KMS-11 (cell line): ENCODE measurements at regions not wholly inside any gene's neighbourhood (a gene's known extent, or its start where the extent isn't known, plus 50 kb on each side); places are given as distances from the start of the nearest gene placed in this dataset.

Source experiments
- H2AFZ ChIP-seq: fragments of 200-600 bp; sonication (generic); 2 replicates; pipeline ENCODE4 v1.6.1; 2016; ENCODE audit warnings: antibody characterized with exemption, mixed run types, low read depth
- H3K27ac ChIP-seq: fragments of 200-600 bp; sonication (generic); 2 replicates; pipeline ENCODE4 v1.6.1; 2016; ENCODE audit warnings: mild to moderate bottlenecking, mixed run types
- H3K27me3 ChIP-seq: fragments of 200-600 bp; sonication (generic); 2 replicates; pipeline ENCODE4 v1.6.1; 2017; ENCODE audit warnings: mild to moderate bottlenecking, low read depth, mixed run types, moderate library complexity; ENCODE audit not compliant: insufficient read depth
- H3K36me3 ChIP-seq: fragments of 200-600 bp; sonication (generic); 2 replicates; pipeline ENCODE4 v1.6.1; 2017; ENCODE audit warnings: mild to moderate bottlenecking, mixed run types; ENCODE audit not compliant: insufficient read depth
- H3K4me1 ChIP-seq: fragments of 200-600 bp; sonication (generic); 2 replicates; pipeline ENCODE4 v1.6.1; 2016; ENCODE audit warnings: mild to moderate bottlenecking, low read depth, mixed run types; ENCODE audit not compliant: poor library complexity, severe bottlenecking
- H3K4me2 ChIP-seq: fragments of 200-600 bp; sonication (generic); 2 replicates; pipeline ENCODE4 v1.7.0; 2016; ENCODE audit warnings: mild to moderate bottlenecking, mixed run types
- H3K4me3 ChIP-seq: fragments of 200-600 bp; sonication (generic); IDR thresholded peaks from 2 replicates; pipeline ENCODE4 v1.6.1; 2017; ENCODE audit warnings: low read depth, low read length, mixed read lengths; ENCODE audit not compliant: insufficient read depth
- H3K79me2 ChIP-seq: fragments of 200-600 bp; sonication (generic); 2 replicates; pipeline ENCODE4 v1.6.1; 2016; ENCODE audit warnings: low read depth, mixed run types; ENCODE audit not compliant: insufficient read depth
- H3K9ac ChIP-seq: fragments of 200-600 bp; sonication (generic); 2 replicates; pipeline ENCODE4 v1.6.1; 2016; ENCODE audit warnings: mild to moderate bottlenecking, mixed run types
- H4K20me1 ChIP-seq: fragments of 200-600 bp; sonication (generic); 2 replicates; pipeline ENCODE4 v1.6.1; 2016; ENCODE audit warnings: mild to moderate bottlenecking, mixed run types; ENCODE audit not compliant: insufficient read depth
- TF ChIP-seq, protein P1 (sequence below): fragments of 200-600 bp; sonication (generic); conservative IDR thresholded peaks from 2 replicates; pipeline ENCODE4 v1.6.1; 2017; ENCODE audit warnings: low read depth, mild to moderate bottlenecking, antibody characterized with exemption, low read length, moderate library complexity, mixed read lengths

- H3K27me3 ChIP-seq = no peaks in the 10 kb centered on the region
- peaks cover 14% of the 10 kb centered on the region for H3K4me1 ChIP-seq
- H3K36me3 ChIP-seq = no peaks in the 10 kb centered on the region
- H2AFZ ChIP-seq = no peak overlapping the region
- TF ChIP-seq, protein P1, sequence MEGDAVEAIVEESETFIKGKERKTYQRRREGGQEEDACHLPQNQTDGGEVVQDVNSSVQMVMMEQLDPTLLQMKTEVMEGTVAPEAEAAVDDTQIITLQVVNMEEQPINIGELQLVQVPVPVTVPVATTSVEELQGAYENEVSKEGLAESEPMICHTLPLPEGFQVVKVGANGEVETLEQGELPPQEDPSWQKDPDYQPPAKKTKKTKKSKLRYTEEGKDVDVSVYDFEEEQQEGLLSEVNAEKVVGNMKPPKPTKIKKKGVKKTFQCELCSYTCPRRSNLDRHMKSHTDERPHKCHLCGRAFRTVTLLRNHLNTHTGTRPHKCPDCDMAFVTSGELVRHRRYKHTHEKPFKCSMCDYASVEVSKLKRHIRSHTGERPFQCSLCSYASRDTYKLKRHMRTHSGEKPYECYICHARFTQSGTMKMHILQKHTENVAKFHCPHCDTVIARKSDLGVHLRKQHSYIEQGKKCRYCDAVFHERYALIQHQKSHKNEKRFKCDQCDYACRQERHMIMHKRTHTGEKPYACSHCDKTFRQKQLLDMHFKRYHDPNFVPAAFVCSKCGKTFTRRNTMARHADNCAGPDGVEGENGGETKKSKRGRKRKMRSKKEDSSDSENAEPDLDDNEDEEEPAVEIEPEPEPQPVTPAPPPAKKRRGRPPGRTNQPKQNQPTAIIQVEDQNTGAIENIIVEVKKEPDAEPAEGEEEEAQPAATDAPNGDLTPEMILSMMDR = no peak
- no peak overlapping the region for H3K9ac ChIP-seq
- H3K79me2 ChIP-seq = no peaks in the 10 kb centered on the region
- no peak overlapping the region for H3K4me2 ChIP-seq
- H3K4me3 ChIP-seq = no peak overlapping the region
- no peak overlapping the region for H3K27ac ChIP-seq
- no peaks in the 10 kb centered on the region for H4K20me1 ChIP-seq
Measured at GRCh38 chr3:95351158-95351557, 1288.3 kb downstream of the NSUN3 start.

GRCh38 chr3:95352471-95352870 lies 1289.6 kb downstream of the NSUN3 start:
- H3K36me3 ChIP-seq = no peaks in the 10 kb centered on the region
- no peaks in the 10 kb centered on the region for H3K27me3 ChIP-seq
- H4K20me1 ChIP-seq = no peaks in the 10 kb centered on the region
- H3K4me3 ChIP-seq = no peak overlapping the region
- H3K4me2 ChIP-seq = no peak overlapping the region
- H2AFZ ChIP-seq = no peak overlapping the region
- peaks cover 14% of the 10 kb centered on the region for H3K4me1 ChIP-seq
- TF ChIP-seq, protein P1 = no peak
- H3K79me2 ChIP-seq = no peaks in the 10 kb centered on the region
- no peak overlapping the region for H3K27ac ChIP-seq
- H3K9ac ChIP-seq = no peak overlapping the region

GRCh38 chr3:95354489-95354888 lies 1291.6 kb downstream of the NSUN3 start:
- H3K27ac ChIP-seq = no peak overlapping the region

GRCh38 chr3:95356764-95357501 lies 1294.1 kb downstream of the NSUN3 start:
- no peak overlapping the region for H3K4me2 ChIP-seq
- H3K27me3 ChIP-seq = no peaks in the 10 kb centered on the region
- H3K4me3 ChIP-seq = no peak overlapping the region
- peaks cover 3% of the 10 kb centered on the region for H3K4me1 ChIP-seq
- H3K9ac ChIP-seq = no peak overlapping the region
- H2AFZ ChIP-seq = no peak overlapping the region
- no peak overlapping the region for H3K27ac ChIP-seq
- no peaks in the 10 kb centered on the region for H3K79me2 ChIP-seq
- H3K36me3 ChIP-seq = no peaks in the 10 kb centered on the region
- TF ChIP-seq, protein P1 = no peak
- no peaks in the 10 kb centered on the region for H4K20me1 ChIP-seq

More at GRCh38 chr3:95354489-95354888, 1291.6 kb downstream of the NSUN3 start:
- no peak overlapping the region for H3K9ac ChIP-seq
- H3K79me2 ChIP-seq = no peaks in the 10 kb centered on the region
- TF ChIP-seq, protein P1 = no peak
- no peak overlapping the region for H3K4me2 ChIP-seq
- H3K4me3 ChIP-seq = no peak overlapping the region
- H3K36me3 ChIP-seq = no peaks in the 10 kb centered on the region
- peaks cover 13% of the 10 kb centered on the region for H3K4me1 ChIP-seq
- no peak overlapping the region for H2AFZ ChIP-seq
- H4K20me1 ChIP-seq = no peaks in the 10 kb centered on the region
- no peaks in the 10 kb centered on the region for H3K27me3 ChIP-seq
